NCI-H524 treated with DMSO at 0.1 percent for 48 hours (cell line): ENCODE measurements at regions not wholly inside any gene's neighbourhood (a gene's known extent, or its start where the extent isn't known, plus 50 kb on each side); places are given as distances from the start of the nearest gene placed in this dataset.
"Not testable (repeated sequence)": the region's sequence is repeated elsewhere in the genome, so short reads cannot be mapped to it uniquely, and the experiment has no call there.

Experiments
- DNase-seq: peaks from one replicate; lab custom pipeline; 2025; lab: John Stamatoyannopoulos, UW

- no peak for DNase-seq
Measured at GRCh38 chr6:21742238-21742660, 148.7 kb downstream of the SOX4 start.

GRCh38 chr6:21744331-21744730, 150.8 kb downstream of the SOX4 start:
- DNase-seq = no peak

- no peak for DNase-seq
Measured at GRCh38 chr6:21745543-21746337, 152.2 kb downstream of the SOX4 start.

- DNase-seq = no peak
Measured at GRCh38 chr6:21747441-21747840, 153.9 kb downstream of the SOX4 start.

GRCh38 chr6:21748343-21749056, 154.9 kb downstream of the SOX4 start:
- peak; percentile 95 for DNase-seq

- DNase-seq = peak; percentile 80
Measured at GRCh38 chr6:21749754-21750153, 156.2 kb downstream of the SOX4 start.

- DNase-seq = no peak
Measured at GRCh38 chr6:21750575-21750974, 157.0 kb downstream of the SOX4 start.

- no peak for DNase-seq
Measured at GRCh38 chr6:21751608-21752007, 158.1 kb downstream of the SOX4 start.

- no peak for DNase-seq
Measured at GRCh38 chr6:21752054-21752811, 158.7 kb downstream of the SOX4 start.

GRCh38 chr6:21753241-21754108, 159.9 kb downstream of the SOX4 start:
- no peak for DNase-seq

GRCh38 chr6:21754891-21755290, 161.3 kb downstream of the SOX4 start:
- DNase-seq = no peak

- no peak for DNase-seq
Measured at GRCh38 chr6:21756487-21756886, 162.9 kb downstream of the SOX4 start.

- not testable (repeated sequence) for DNase-seq
Measured at GRCh38 chr6:21757392-21757791, 163.8 kb downstream of the SOX4 start.

- DNase-seq = no peak
Measured at GRCh38 chr6:21759721-21760120, 166.2 kb downstream of the SOX4 start.

GRCh38 chr6:21761053-21761730, 167.6 kb downstream of the SOX4 start:
- not testable (repeated sequence) for DNase-seq

GRCh38 chr6:21764989-21765388, 171.4 kb downstream of the SOX4 start:
- no peak for DNase-seq

- no peak for DNase-seq
Measured at GRCh38 chr6:21767891-21768648, 174.5 kb downstream of the SOX4 start.

GRCh38 chr6:21769405-21769861, 175.9 kb downstream of the SOX4 start:
- no peak for DNase-seq

- no peak for DNase-seq
Measured at GRCh38 chr6:21769968-21770367, 176.4 kb downstream of the SOX4 start.

GRCh38 chr6:21771626-21772320, 178.2 kb downstream of the SOX4 start:
- no peak for DNase-seq
